ENCODE measurements at regions not wholly inside any gene's neighbourhood (a gene's known extent, or its start where the extent isn't known, plus 50 kb on each side); places are given as distances from the start of the nearest gene placed in this dataset.

GRCh38 chr11:110908401-110909105, 196.3 kb upstream of the ARHGAP20 start:
- H3K4me1 ChIP-seq (ENCODE audit: control insufficient read depth in 5 of 5, insufficient read depth in 5 of 5, low read length in 5 of 5): peaks cover 0 to 6% (median 2%) of the 10 kb centered on the region in 5 donors
- no peaks in the 10 kb centered on the region for H3K36me3 ChIP-seq (ENCODE audit: control insufficient read depth in 4 of 4, insufficient read depth in 4 of 4, low read length in 4 of 4)
- no peak for TF ChIP-seq CTCF (IDR thresholded peaks at IDR 0.05; ENCODE audit: control extremely low read depth, extremely low read depth)
- H3K9ac ChIP-seq (ENCODE audit: insufficient read depth in 1 of 2, low read length in 2 of 2): no peak overlapping the region
- WGBS, 2 donors: 50 to 61% methylated on average over 3 of the region's 3 CpGs
- ATAC-seq (ENCODE audit: insufficient read depth, low FRiP score) (peak; percentile 5), DNase-seq (no peak)
- no peak overlapping the region for H3K27ac ChIP-seq (ENCODE audit: low read depth in 1 of 2, low read length in 1 of 2)
- no peak overlapping the region for H3K4me3 ChIP-seq
- H3K9me3 ChIP-seq (ENCODE audit: control insufficient read depth in 4 of 4, insufficient read depth in 3 of 4, low read length in 3 of 4): peaks cover 0 to 4% (median 0%) of the 10 kb centered on the region in 4 donors
- no peaks in the 10 kb centered on the region for H3K27me3 ChIP-seq (ENCODE audit: control insufficient read depth in 3 of 3, insufficient read depth in 3 of 3, low read length in 2 of 3)

- Histone ChIP-seq H3K9ac (ENCODE audit: insufficient read depth in 1 of 2, low read length in 2 of 2) (no peak overlapping the region), H3K27ac (ENCODE audit: low read depth in 1 of 2, low read length in 1 of 2) (no peak overlapping the region), H3K36me3 (ENCODE audit: control insufficient read depth in 4 of 4, insufficient read depth in 4 of 4, low read length in 4 of 4) (no peaks in the 10 kb centered on the region), H3K9me3 (ENCODE audit: control insufficient read depth in 4 of 4, insufficient read depth in 3 of 4, low read length in 3 of 4) (peaks cover 0 to 4% (median 0%) of the 10 kb centered on the region in 4 donors), H3K4me1 (ENCODE audit: control insufficient read depth in 5 of 5, insufficient read depth in 5 of 5, low read length in 5 of 5) (peaks cover 0 to 6% (median 2%) of the 10 kb centered on the region in 5 donors), H3K27me3 (ENCODE audit: control insufficient read depth in 3 of 3, insufficient read depth in 3 of 3, low read length in 2 of 3) (no peaks in the 10 kb centered on the region), H3K4me3 (no peak overlapping the region)
- no peak for ATAC-seq (ENCODE audit: insufficient read depth, low FRiP score)
- WGBS, 2 donors: 20 to 35% methylated on average over 1 of the region's 1 CpG
- peak in 2 of 3 donors; percentile 19 to 40 for DNase-seq
- no peak for TF ChIP-seq CTCF (IDR thresholded peaks at IDR 0.05; ENCODE audit: control extremely low read depth, extremely low read depth)
These were observed 195.4 kb upstream of the ARHGAP20 start for GRCh38 chr11:110907629-110908028.

GRCh38 chr11:110903830-110904229, 191.6 kb upstream of the ARHGAP20 start:
- no peak for ATAC-seq (ENCODE audit: insufficient read depth, low FRiP score)
- 90 to 94% methylated on average over 5 of the region's 5 CpGs for WGBS, 2 donors

More at GRCh38 chr11:110903830-110904229, 191.6 kb upstream of the ARHGAP20 start:
- Histone ChIP-seq H3K27me3 (ENCODE audit: control insufficient read depth in 3 of 3, insufficient read depth in 3 of 3, low read length in 2 of 3) (no peaks in the 10 kb centered on the region), H3K4me3 (no peak overlapping the region), H3K36me3 (ENCODE audit: control insufficient read depth in 4 of 4, insufficient read depth in 4 of 4, low read length in 4 of 4) (no peaks in the 10 kb centered on the region), H3K27ac (ENCODE audit: low read depth in 1 of 2, low read length in 1 of 2) (no peak overlapping the region), H3K4me1 (ENCODE audit: control insufficient read depth in 5 of 5, insufficient read depth in 5 of 5, low read length in 5 of 5) (peaks cover 0 to 6% (median 2%) of the 10 kb centered on the region in 5 donors), H3K9me3 (ENCODE audit: control insufficient read depth in 4 of 4, insufficient read depth in 3 of 4, low read length in 3 of 4) (no peaks in the 10 kb centered on the region), H3K9ac (ENCODE audit: insufficient read depth in 1 of 2, low read length in 2 of 2) (no peak overlapping the region)
- DNase-seq: peak in 2 of 3 donors; percentile 50 to 65
- no peak for TF ChIP-seq CTCF (IDR thresholded peaks at IDR 0.05; ENCODE audit: control extremely low read depth, extremely low read depth)
